GM12878 (cell line): ENCODE measurements at regions not wholly inside any gene's neighbourhood (a gene's known extent, or its start where the extent isn't known, plus 50 kb on each side); places are given as distances from the start of the nearest gene placed in this dataset.
A peak's percentile ranks its signal among the peaks of the same experiment; 100 is the strongest.
"Not testable (repeated sequence)": the region's sequence is repeated elsewhere in the genome, so short reads cannot be mapped to it uniquely, and the experiment has no call there.

ENCODE experiments used
- ATAC-seq: fragments of 200-7000 bp; cut with Tn5 transposase; 3 replicates; pipeline ENCODE4 v1.9.1; 2020; ENCODE audit warnings: mild to moderate bottlenecking, moderate library complexity
- BruUV-seq: library from RNA; stranded (reverse); fragments of 400-500 nt; replicated peaks from 2 replicates; lab custom pipeline; 2021; lab: Mats Ljungman, UMichigan
- CTCF ChIA-PET: fragments of 300-600 bp; sonication (Branson Sonifier 250); formaldehyde crosslinking; extraction: SDS; loops from one replicate; lab custom pipeline; 2021; ENCODE audit warnings: inconsistent platforms; lab: Yijun Ruan, JAX
- POLR2A ChIA-PET: fragments of 350-600 bp; formaldehyde crosslinking; extraction: SDS; loops from one replicate; lab custom pipeline; 2021; ENCODE audit warnings: inconsistent platforms; lab: Charles Lee
- RAD21 ChIA-PET: fragments of 300-600 bp; sonication (Branson Sonifier 250); formaldehyde crosslinking; loops from one replicate; lab custom pipeline; 2023; ENCODE audit warnings: antibody characterized with exemption; ENCODE audit not compliant: unreplicated experiment; lab: Charles Lee
- SMC1A ChIA-PET: fragments of 300-600 bp; sonication (Branson Sonifier 250); formaldehyde crosslinking; loops from one replicate; lab custom pipeline; 2023; ENCODE audit not compliant: unreplicated experiment, uncharacterized antibody; lab: Charles Lee
- DNase-seq: peaks from one replicate; pipeline ENCODE4 v3.0.0-alpha.2; 2011; ENCODE audit warnings: low read depth, low spot score
- FAIRE-seq: peaks from 3 replicates; lab custom pipeline; 2011; peaks lifted over from hg19 to GRCh38; lab: Jason Lieb, UNC
- H2AFZ ChIP-seq: 2 replicates; pipeline ENCODE4 v1.6.0; 2011; ENCODE audit warnings: low read depth, low read length, control low read depth; ENCODE audit not compliant: control insufficient read depth
- H3K27ac ChIP-seq: 2 replicates; pipeline ENCODE4 v1.5.1; 2011; ENCODE audit warnings: control low read depth; ENCODE audit not compliant: control insufficient read depth, insufficient read depth
- H3K27me3 ChIP-seq, 2 experiments: replicated peaks in 1 of 2; 2 replicates each; pipeline versions ENCODE4 v1.6.0 to v1.6.1; 2011; ENCODE audit warnings: low read length in 1 of 2; ENCODE audit not compliant: control insufficient read depth in 2 of 2, insufficient read depth in 2 of 2
- H3K36me3 ChIP-seq, 2 experiments: 2 replicates each; pipeline ENCODE4 v1.5.1; 2011; ENCODE audit warnings: low read length in 1 of 2; ENCODE audit not compliant: control insufficient read depth in 2 of 2, insufficient read depth in 2 of 2
- H3K4me1 ChIP-seq: 2 replicates; pipeline ENCODE4 v1.6.1; 2011; ENCODE audit warnings: mild to moderate bottlenecking, low read length, moderate library complexity, mixed read lengths; ENCODE audit not compliant: control insufficient read depth, insufficient read depth
- H3K4me2 ChIP-seq: 2 replicates; pipeline ENCODE4 v1.6.0; 2011; ENCODE audit warnings: control low read depth; ENCODE audit not compliant: control insufficient read depth, insufficient read depth
- H3K4me3 ChIP-seq: fragments of 200-600 bp; sonication (generic); 2 replicates; pipeline ENCODE4 v1.5.1; 2016
- H3K79me2 ChIP-seq: 2 replicates; pipeline ENCODE4 v1.6.0; 2011; ENCODE audit warnings: low read length; ENCODE audit not compliant: control insufficient read depth, insufficient read depth
- H3K9ac ChIP-seq: 2 replicates; pipeline ENCODE4 v1.8.0; 2011; ENCODE audit warnings: low read length, control low read depth, mixed read lengths; ENCODE audit not compliant: control insufficient read depth, insufficient read depth
- H3K9me3 ChIP-seq: replicated peaks from 3 replicates; pipeline ENCODE4 v1.5.1; 2011; ENCODE audit warnings: mild to moderate bottlenecking, low read length; ENCODE audit not compliant: control insufficient read depth, insufficient read depth
- H4K20me1 ChIP-seq: 2 replicates; pipeline ENCODE4 v1.6.0; 2011; ENCODE audit not compliant: control insufficient read depth, insufficient read depth
- FOXM1 ChIP-seq: IDR thresholded peaks from 2 replicates; pipeline ENCODE4 v1.6.1; 2012; ENCODE audit warnings: low read depth, mild to moderate bottlenecking, inconsistent platforms, low read length, moderate library complexity
- HDGF ChIP-seq: fragments of 450-650 bp; IDR thresholded peaks from 2 replicates; pipeline ENCODE4 v1.6.1; 2016; ENCODE audit warnings: antibody characterized with exemption
- RAD21 ChIP-seq: IDR thresholded peaks from 2 replicates; pipeline ENCODE4 v1.6.1; 2011; ENCODE audit warnings: mild to moderate bottlenecking, low read depth, low read length, moderate library complexity; ENCODE audit not compliant: insufficient read depth
- SMC3 ChIP-seq: IDR thresholded peaks from 2 replicates; pipeline ENCODE4 v1.6.1; 2011; ENCODE audit warnings: low read length, improper control_type of control experiment, borderline replicate concordance
- WGBS: methylation state at CpG from one replicate; pipeline ENCODE4 v1.1.6; 2016; ENCODE audit warnings: low lambda C conversion rate; ENCODE audit not compliant: insufficient replicate concordance, insufficient coverage; ENCODE audit errors: missing lambda C conversion rate; 5-methylcytosine and 5-hydroxymethylcytosine counted together
- in situ Hi-C: fragments of 300-500 bp; cut with MboI; formaldehyde crosslinking; loops from 9 replicates; pipeline ENCODE4 v1.14.3; 2018; ENCODE audit warnings: mixed read lengths
- intact Hi-C: fragments of 100-400 bp; cut with micrococcal nuclease; formaldehyde crosslinking; loops from one replicate; pipeline ENCODE4 v1.14.2; 2022; ENCODE audit not compliant: unreplicated experiment

DNA sequence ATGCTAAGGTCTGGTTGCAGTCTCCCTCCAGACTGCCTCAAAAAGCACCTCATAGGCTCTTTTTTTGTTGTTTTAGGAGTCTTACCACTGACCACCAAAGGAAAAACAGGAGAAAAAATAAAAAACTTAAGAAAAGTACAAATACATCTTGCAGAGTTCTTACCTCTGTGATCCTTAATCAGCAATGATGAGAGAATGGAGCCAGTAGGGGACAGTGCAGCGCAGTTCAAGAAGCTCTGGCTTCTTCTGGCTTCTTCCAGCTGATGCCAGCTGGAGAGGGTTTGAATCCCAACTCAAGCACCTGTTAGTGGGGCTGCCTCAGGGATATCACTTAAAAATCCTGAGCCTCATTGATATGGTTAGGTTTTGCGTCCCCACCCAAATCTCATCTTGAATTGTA, 223.3 kb upstream of the ISX start:
- 39% methylated on average over 2 of the region's 2 CpGs for WGBS
- POLR2A ChIA-PET, result no interaction called here
- Histone ChIP-seq H3K9me3 (no peaks in the 10 kb centered on the region; the same call in 2 of the 3 replicates), H3K4me2 (no peak overlapping the region), H3K79me2 (no peaks in the 10 kb centered on the region), H3K9ac (no peak overlapping the region), H2AFZ (no peak overlapping the region), H3K4me3 (no peak overlapping the region), H3K27ac (no peak overlapping the region), H3K4me1 (no peaks in the 10 kb centered on the region), H3K36me3 (no peaks in the 10 kb centered on the region), H4K20me1 (no peaks in the 10 kb centered on the region), H3K27me3 (no peaks in the 10 kb centered on the region)
- CTCF ChIA-PET, result interaction anchor here (1.2 kb wide), 1 partner anchor 307 kb away, joined by 3 read pairs; no protein-coding TSS in a partner anchor
- FAIRE-seq, result no peak
- in situ Hi-C loops (no loop called here), intact Hi-C loops (no loop called here)
- no peak for DNase-seq
- ATAC-seq, result no peak
- RAD21 ChIA-PET, result no interaction called here
- SMC1A ChIA-PET, result interaction anchor here (1.5 kb wide), 1 partner anchor 13 kb away, joined by 4 read pairs; no protein-coding TSS in a partner anchor
- 0 out of 2 replicates have a peak, but pooled peaks have one; percentile 7 for TF ChIP-seq SMC3
- no peak for TF ChIP-seq FOXM1
- no peak for TF ChIP-seq HDGF
- TF ChIP-seq RAD21, result 0 out of 2 replicates have a peak, but pooled peaks have one; percentile 20
- no TSS peak for BruUV-seq

DNA sequence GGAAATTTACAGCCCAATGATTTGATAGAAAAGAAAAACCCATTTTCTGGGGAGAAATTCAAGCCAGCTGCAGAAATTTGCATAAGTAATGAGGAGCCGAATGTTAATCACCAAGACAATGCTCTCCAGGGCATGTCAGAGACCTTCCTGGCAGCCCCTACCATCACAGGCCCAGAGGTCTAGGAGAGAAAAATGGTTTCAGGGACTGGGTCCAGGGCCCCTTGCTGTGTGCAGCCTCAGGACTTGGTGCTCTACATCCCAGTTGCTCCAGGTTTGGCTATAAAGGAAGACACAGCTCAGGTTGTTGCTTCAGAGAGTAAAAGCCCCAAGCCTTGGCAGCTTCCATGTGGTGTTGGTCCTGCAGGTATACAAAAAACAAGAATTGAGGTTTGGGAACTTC, 222.2 kb upstream of the ISX start:
- RAD21 ChIA-PET, FAIRE-seq, H3K4me3 ChIP-seq, in situ Hi-C loops, H3K9me3 ChIP-seq, H3K36me3 ChIP-seq, H3K79me2 ChIP-seq, H3K4me1 ChIP-seq, BruUV-seq, H3K27me3 ChIP-seq, ATAC-seq, intact Hi-C loops, POLR2A ChIA-PET, H2AFZ ChIP-seq, DNase-seq, H3K27ac ChIP-seq, H3K4me2 ChIP-seq, CTCF ChIA-PET, H4K20me1 ChIP-seq, SMC1A ChIA-PET, H3K9ac ChIP-seq: not testable (repeated sequence)
- WGBS, result 38% methylated on average over 1 of the region's 1 CpG
